VCaP (cell line): ENCODE measurements at regions not wholly inside any gene's neighbourhood (a gene's known extent, or its start where the extent isn't known, plus 50 kb on each side); places are given as distances from the start of the nearest gene placed in this dataset.

Experiments
- H3K27ac ChIP-seq: fragments of 450-650 bp; 2 replicates; pipeline ENCODE4 v1.5.1; 2017
- CTCF ChIP-seq: fragments of 450-650 bp; conservative IDR thresholded peaks from 2 replicates; pipeline ENCODE4 v1.5.1; 2017; ENCODE audit warnings: mild to moderate bottlenecking, moderate library complexity

- no peak overlapping the region for H3K27ac ChIP-seq
- TF ChIP-seq CTCF: no peak
Measured at GRCh38 chr6:168774381-168774780, 333.4 kb downstream of the SMOC2 start.

GRCh38 chr6:168773788-168774187 lies 332.8 kb downstream of the SMOC2 start:
- no peak overlapping the region for H3K27ac ChIP-seq
- no peak for TF ChIP-seq CTCF

- no peak for TF ChIP-seq CTCF
Measured at GRCh38 chr6:168765752-168766151, 324.8 kb downstream of the SMOC2 start.

GRCh38 chr6:168756009-168756634 lies 315.1 kb downstream of the SMOC2 start:
- H3K27ac ChIP-seq: no peak overlapping the region
- no peak for TF ChIP-seq CTCF

More at GRCh38 chr6:168765752-168766151, 324.8 kb downstream of the SMOC2 start:
- no peak overlapping the region for H3K27ac ChIP-seq

- H3K27ac ChIP-seq: no peak overlapping the region
- no peak for TF ChIP-seq CTCF
Measured at GRCh38 chr6:168746643-168747042, 305.7 kb downstream of the SMOC2 start.

GRCh38 chr6:168746013-168746412 lies 305.0 kb downstream of the SMOC2 start:
- no peak for TF ChIP-seq CTCF
- H3K27ac ChIP-seq: no peak overlapping the region

GRCh38 chr6:168744861-168745260 lies 303.9 kb downstream of the SMOC2 start:
- H3K27ac ChIP-seq: no peak overlapping the region
- TF ChIP-seq CTCF: no peak
